22Rv1 (cell line): ENCODE measurements at regions not wholly inside any gene's neighbourhood (a gene's known extent, or its start where the extent isn't known, plus 50 kb on each side); places are given as distances from the start of the nearest gene placed in this dataset.

Experiments used
- H3K27ac ChIP-seq: fragments of 450-650 bp; 2 replicates; pipeline ENCODE4 v1.5.1; 2017
- CTCF ChIP-seq: fragments of 450-650 bp; IDR thresholded peaks from 2 replicates; pipeline ENCODE4 v1.5.1; 2017; ENCODE audit warnings: mild to moderate bottlenecking
- ZFX ChIP-seq: fragments of 450-650 bp; IDR thresholded peaks from 2 replicates; pipeline ENCODE4 v1.6.1; 2017; ENCODE audit warnings: antibody characterized with exemption, borderline replicate concordance

- H3K27ac ChIP-seq = no peak overlapping the region
Measured at GRCh38 chr13:73307481-73307880, 248.7 kb downstream of the KLF5 start.

GRCh38 chr13:73306688-73307087 is 247.9 kb downstream of the KLF5 start:
- H3K27ac ChIP-seq = no peak overlapping the region
- TF ChIP-seq ZFX (no peak), CTCF (no peak)

More at GRCh38 chr13:73307481-73307880, 248.7 kb downstream of the KLF5 start:
- TF ChIP-seq CTCF (no peak), ZFX (no peak)

- TF ChIP-seq ZFX = no peak
- TF ChIP-seq CTCF = no peak
- no peak overlapping the region for H3K27ac ChIP-seq
Measured at GRCh38 chr13:73304442-73304841, 245.6 kb downstream of the KLF5 start.

- no peak overlapping the region for H3K27ac ChIP-seq
- no peak for TF ChIP-seq ZFX
Measured at GRCh38 chr13:73303851-73304250, 245.0 kb downstream of the KLF5 start.

GRCh38 chr13:73301622-73302021 is 242.8 kb downstream of the KLF5 start:
- peak overlapping the region; percentile 61; the same call in 1 of the 2 replicates for H3K27ac ChIP-seq

- TF ChIP-seq ZFX (no peak), CTCF (no peak)
- peak overlapping the region; percentile 61 for H3K27ac ChIP-seq
Measured at GRCh38 chr13:73300718-73301425, 242.1 kb downstream of the KLF5 start.

GRCh38 chr13:73299787-73300186 is 241.0 kb downstream of the KLF5 start:
- peak overlapping the region; percentile 61 for H3K27ac ChIP-seq
- TF ChIP-seq CTCF (no peak), ZFX (no peak)

GRCh38 chr13:73293913-73294523 is 235.2 kb downstream of the KLF5 start:
- TF ChIP-seq ZFX = no peak
- TF ChIP-seq CTCF = no peak

More at GRCh38 chr13:73293913-73294523, 235.2 kb downstream of the KLF5 start:
- H3K27ac ChIP-seq = no peak overlapping the region
